H9 (cell line): ENCODE measurements at regions not wholly inside any gene's neighbourhood (a gene's known extent, or its start where the extent isn't known, plus 50 kb on each side); places are given as distances from the start of the nearest gene placed in this dataset.

Experiments
- DNase-seq: peaks from one replicate; pipeline ENCODE4 v3.0.0-alpha.2; 2017
- H2AFZ ChIP-seq: one replicate; pipeline ENCODE4 v1.6.1; 2013; ENCODE audit warnings: mild to moderate bottlenecking, low read length, control low read depth, moderate library complexity
- H2AK5ac ChIP-seq: 2 replicates; pipeline ENCODE4 v1.6.1; 2013; ENCODE audit warnings: low read length, control low read depth, mixed read lengths; ENCODE audit not compliant: insufficient read length
- H2BK120ac ChIP-seq: one replicate; pipeline ENCODE4 v1.6.1; 2013; ENCODE audit warnings: low read depth, mild to moderate bottlenecking, low read length, control low read depth, inconsistent platforms; ENCODE audit not compliant: poor library complexity, severe bottlenecking
- H2BK12ac ChIP-seq: 2 replicates; pipeline ENCODE4 v1.6.1; 2013; ENCODE audit warnings: low read length, control low read depth, mixed read lengths, low read depth; ENCODE audit not compliant: insufficient read length
- H2BK15ac ChIP-seq: 2 replicates; pipeline ENCODE4 v1.6.1; 2013; ENCODE audit warnings: low read depth, low read length, control low read depth
- H2BK20ac ChIP-seq: one replicate; pipeline ENCODE4 v1.6.1; 2013; ENCODE audit warnings: low read depth, mild to moderate bottlenecking, low read length, control low read depth, inconsistent platforms; ENCODE audit not compliant: poor library complexity, severe bottlenecking
- H2BK5ac ChIP-seq: 2 replicates; pipeline ENCODE4 v1.6.1; 2013; ENCODE audit warnings: low read length, control low read depth, mixed read lengths; ENCODE audit not compliant: insufficient read length
- H3K14ac ChIP-seq: 2 replicates; pipeline ENCODE4 v1.6.1; 2013; ENCODE audit warnings: low read length, control low read depth; ENCODE audit not compliant: insufficient read depth
- H3K18ac ChIP-seq: 2 replicates; pipeline ENCODE4 v1.6.1; 2013; ENCODE audit warnings: low read depth, mild to moderate bottlenecking, mixed read lengths, low read length, control low read depth; ENCODE audit not compliant: insufficient read length
- H3K23ac ChIP-seq: 2 replicates; pipeline ENCODE4 v1.6.1; 2013; ENCODE audit warnings: low read length, control low read depth, mixed read lengths, low read depth; ENCODE audit not compliant: insufficient read length
- H3K23me2 ChIP-seq: 2 replicates; pipeline ENCODE4 v1.6.1; 2013; ENCODE audit warnings: low read depth, mild to moderate bottlenecking, mixed read lengths, low read length, control low read depth; ENCODE audit not compliant: insufficient read length, poor library complexity, severe bottlenecking
- H3K27ac ChIP-seq: 2 replicates; pipeline ENCODE4 v1.5.1; 2013; ENCODE audit warnings: low read length, control low read depth, mixed read lengths, low read depth; ENCODE audit not compliant: insufficient read length
- H3K27me3 ChIP-seq: 2 replicates; pipeline ENCODE4 v1.6.1; 2013; ENCODE audit warnings: low read length, control low read depth, inconsistent platforms; ENCODE audit not compliant: insufficient read depth
- H3K4ac ChIP-seq: 2 replicates; pipeline ENCODE4 v1.6.1; 2013; ENCODE audit warnings: low read depth, mild to moderate bottlenecking, control low read depth, inconsistent platforms, low read length, moderate library complexity
- H3K4me1 ChIP-seq: 2 replicates; pipeline ENCODE4 v1.6.1; 2013; ENCODE audit warnings: low read length, control low read depth, inconsistent platforms; ENCODE audit not compliant: insufficient read depth
- H3K4me2 ChIP-seq: 2 replicates; pipeline ENCODE4 v1.6.1; 2013; ENCODE audit warnings: low read length, control low read depth, mixed read lengths; ENCODE audit not compliant: insufficient read length, insufficient read depth
- H3K56ac ChIP-seq: 2 replicates; pipeline ENCODE4 v1.6.1; 2013; ENCODE audit warnings: low read depth, mild to moderate bottlenecking, mixed read lengths, low read length, control low read depth; ENCODE audit not compliant: insufficient read length
- H3K79me1 ChIP-seq: 2 replicates; pipeline ENCODE4 v1.6.1; 2013; ENCODE audit warnings: low read depth, mild to moderate bottlenecking, moderate library complexity, low read length, control low read depth, inconsistent platforms; ENCODE audit not compliant: insufficient read depth, poor library complexity, severe bottlenecking
- H3K79me2 ChIP-seq: 2 replicates; pipeline ENCODE4 v1.6.1; 2013; ENCODE audit warnings: low read length, control low read depth, inconsistent platforms; ENCODE audit not compliant: insufficient read depth
- H3K9ac ChIP-seq: 2 replicates; pipeline ENCODE4 v1.6.1; 2013; ENCODE audit warnings: low read length, control low read depth, mixed read lengths; ENCODE audit not compliant: insufficient read length; ENCODE audit errors: extremely low read depth
- H3K9me3 ChIP-seq: one replicate; pipeline ENCODE4 v1.6.1; 2013; ENCODE audit warnings: low read depth, low read length, inconsistent platforms; ENCODE audit not compliant: control insufficient read depth
- H3T11ph ChIP-seq: one replicate; pipeline ENCODE4 v1.6.1; 2013; ENCODE audit warnings: mild to moderate bottlenecking, low read length, control low read depth, inconsistent platforms
- H4K20me1 ChIP-seq: one replicate; pipeline ENCODE4 v1.6.1; 2013; ENCODE audit not compliant: control insufficient read depth, insufficient read length, insufficient read depth
- H4K5ac ChIP-seq: 2 replicates; pipeline ENCODE4 v1.6.1; 2013; ENCODE audit warnings: low read depth, mild to moderate bottlenecking, mixed read lengths, low read length, control low read depth; ENCODE audit not compliant: insufficient read length
- H4K8ac ChIP-seq: replicated peaks from 2 replicates; pipeline ENCODE4 v1.6.1; 2013; ENCODE audit warnings: low read length, control low read depth, mixed read lengths, low read depth; ENCODE audit not compliant: insufficient read length
- H4K91ac ChIP-seq: 2 replicates; pipeline ENCODE4 v1.6.1; 2013; ENCODE audit warnings: low read depth, mild to moderate bottlenecking, moderate library complexity, mixed read lengths, low read length, control low read depth; ENCODE audit not compliant: insufficient read length
- H3K27ac Mint-ChIP-seq, 3 experiments: 2 replicates in 2 of 3; 3 replicates in 1 of 3; pipeline ENCODE4 v1.8.0; 2020 to 2021; ENCODE audit warnings: mixed read lengths in 3 of 3, mild to moderate bottlenecking in 1 of 3, moderate library complexity in 1 of 3
- H3K27me3 Mint-ChIP-seq: 2 replicates; pipeline ENCODE4 v1.8.0; 2021; ENCODE audit warnings: low read depth, mild to moderate bottlenecking, moderate library complexity, mixed read lengths
- H3K36me3 Mint-ChIP-seq, 3 experiments: 2 replicates in 2 of 3; 3 replicates in 1 of 3; pipeline ENCODE4 v1.8.0; 2020 to 2021; ENCODE audit warnings: low read depth in 3 of 3, mixed read lengths in 3 of 3; ENCODE audit not compliant: insufficient read depth in 1 of 3
- H3K4me1 Mint-ChIP-seq, 2 experiments: 2 replicates each; pipeline ENCODE4 v1.8.0; 2020; ENCODE audit warnings: mixed read lengths in 2 of 2
- H3K4me3 Mint-ChIP-seq, 2 experiments: 2 replicates in 1 of 2; 3 replicates in 1 of 2; pipeline ENCODE4 v1.8.0; 2020 to 2021; ENCODE audit warnings: mild to moderate bottlenecking in 2 of 2, mixed read lengths in 2 of 2, moderate library complexity in 1 of 2
- H3K9me3 Mint-ChIP-seq, 2 experiments: 2 replicates in 1 of 2; 3 replicates in 1 of 2; pipeline ENCODE4 v1.8.0; 2020; ENCODE audit warnings: mild to moderate bottlenecking in 2 of 2, mixed read lengths in 2 of 2, moderate library complexity in 1 of 2
- CTCF ChIP-seq: fragments of 200-600 bp; sonication (generic); conservative IDR thresholded peaks from 3 replicates; pipeline ENCODE4 v1.8.0; 2021; ENCODE audit warnings: antibody characterized with exemption, mild to moderate bottlenecking
- WGBS: extraction: QIAGEN DNeasy Blood & Tissue Kit; methylation state at CpG from one replicate; pipeline ENCODE4 v1.1.7; 2013; ENCODE audit warnings: missing lambda C conversion rate, low lambda C conversion rate, mixed read lengths; ENCODE audit not compliant: insufficient read length; ENCODE audit errors: extremely low coverage; 5-methylcytosine and 5-hydroxymethylcytosine counted together

GRCh38 chr4:179634862-179635261 is 2192.6 kb upstream of the AGA start:
- TF ChIP-seq CTCF, result no peak
- Histone ChIP-seq H2BK12ac (no peak overlapping the region), H3K18ac (no peak overlapping the region), H3K14ac (no peak overlapping the region), H3K9me3 (no peaks in the 10 kb centered on the region), H3K27me3 (no peaks in the 10 kb centered on the region), H4K20me1 (no peaks in the 10 kb centered on the region), H2AK5ac (no peak overlapping the region), H3K23ac (no peak overlapping the region), H3K27ac (no peak overlapping the region), H3K23me2 (no peaks in the 10 kb centered on the region), H2BK120ac (no peak overlapping the region), H2BK20ac (no peak overlapping the region), H3K9ac (no peak overlapping the region), H2BK5ac (no peak overlapping the region), H4K91ac (no peak overlapping the region), H2BK15ac (no peak overlapping the region), H3K4me2 (no peak overlapping the region), H4K5ac (no peak overlapping the region), H3K79me1 (no peaks in the 10 kb centered on the region), H3K56ac (no peak overlapping the region), H3K4ac (no peak overlapping the region), H3K79me2 (no peaks in the 10 kb centered on the region), H4K8ac (no peak overlapping the region), H3K4me1 (no peaks in the 10 kb centered on the region), H2AFZ (no peak overlapping the region), H3T11ph (no peak overlapping the region)
- H3K27me3 Mint-ChIP-seq, result no peaks in the 10 kb centered on the region
- no CpG with 5 or more reads among the region's 3 CpGs for WGBS
- no peak for DNase-seq
- H3K27ac Mint-ChIP-seq, result no peak overlapping the region
- no peak overlapping the region for H3K4me3 Mint-ChIP-seq
- peaks cover 24 to 26% of the 10 kb centered on the region in 2 experiments for H3K9me3 Mint-ChIP-seq
- H3K4me1 Mint-ChIP-seq, result no peaks in the 10 kb centered on the region
- peaks cover 8 to 24% (median 10%) of the 10 kb centered on the region in 3 experiments for H3K36me3 Mint-ChIP-seq
